Astrocyte of the cerebellum (primary cell): ENCODE measurements at regions not wholly inside any gene's neighbourhood (a gene's known extent, or its start where the extent isn't known, plus 50 kb on each side); places are given as distances from the start of the nearest gene placed in this dataset.

Experiments used
- DNase-seq: peaks from one replicate; pipeline ENCODE4 v3.0.0-alpha.2; 2011; ENCODE audit warnings: low read depth
- H3K4me3 ChIP-seq: 2 replicates; pipeline ENCODE4 v1.5.1; 2011; ENCODE audit warnings: mild to moderate bottlenecking, low read depth, low read length, moderate library complexity
- in situ Hi-C: cut with HindIII; loops from 2 replicates; pipeline ENCODE4 v1.10.0; 2017; ENCODE audit warnings: low sequenced_read_pairs
- TF ChIP-seq, protein P1 (sequence below): IDR thresholded peaks from 2 replicates; pipeline ENCODE4 v1.5.1; 2012; ENCODE audit warnings: low read length, low read depth, moderate library complexity, mild to moderate bottlenecking; ENCODE audit errors: missing control alignments

DNA sequence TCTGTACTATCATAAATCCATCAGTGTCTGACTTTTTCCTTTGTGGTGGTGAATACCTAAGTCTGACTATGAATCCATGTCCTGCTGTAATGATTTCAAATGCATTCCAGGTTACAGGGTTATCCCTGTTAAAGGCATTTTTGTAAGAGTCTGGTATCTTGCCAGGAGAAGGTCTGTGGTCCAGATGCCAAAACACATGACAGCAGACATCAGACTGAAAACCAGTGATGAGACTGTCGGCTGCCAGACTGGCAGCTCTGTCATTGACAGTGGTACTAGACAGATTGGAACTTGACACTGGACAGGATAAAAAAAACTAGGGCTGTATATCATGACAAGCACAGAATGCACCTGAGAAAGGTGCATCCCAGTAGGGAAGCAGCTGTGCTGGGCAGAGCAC, 301.8 kb upstream of the FAT3 start:
- TF ChIP-seq, protein P1, sequence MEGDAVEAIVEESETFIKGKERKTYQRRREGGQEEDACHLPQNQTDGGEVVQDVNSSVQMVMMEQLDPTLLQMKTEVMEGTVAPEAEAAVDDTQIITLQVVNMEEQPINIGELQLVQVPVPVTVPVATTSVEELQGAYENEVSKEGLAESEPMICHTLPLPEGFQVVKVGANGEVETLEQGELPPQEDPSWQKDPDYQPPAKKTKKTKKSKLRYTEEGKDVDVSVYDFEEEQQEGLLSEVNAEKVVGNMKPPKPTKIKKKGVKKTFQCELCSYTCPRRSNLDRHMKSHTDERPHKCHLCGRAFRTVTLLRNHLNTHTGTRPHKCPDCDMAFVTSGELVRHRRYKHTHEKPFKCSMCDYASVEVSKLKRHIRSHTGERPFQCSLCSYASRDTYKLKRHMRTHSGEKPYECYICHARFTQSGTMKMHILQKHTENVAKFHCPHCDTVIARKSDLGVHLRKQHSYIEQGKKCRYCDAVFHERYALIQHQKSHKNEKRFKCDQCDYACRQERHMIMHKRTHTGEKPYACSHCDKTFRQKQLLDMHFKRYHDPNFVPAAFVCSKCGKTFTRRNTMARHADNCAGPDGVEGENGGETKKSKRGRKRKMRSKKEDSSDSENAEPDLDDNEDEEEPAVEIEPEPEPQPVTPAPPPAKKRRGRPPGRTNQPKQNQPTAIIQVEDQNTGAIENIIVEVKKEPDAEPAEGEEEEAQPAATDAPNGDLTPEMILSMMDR = no peak
- DNase-seq = no peak
- in situ Hi-C loops = no loop called here
- H3K4me3 ChIP-seq = no peak overlapping the region

GRCh38 chr11:91921974-91922373, 302.6 kb upstream of the FAT3 start:
- H3K4me3 ChIP-seq = no peak overlapping the region
- no peak for DNase-seq
- in situ Hi-C loops = no loop called here
- TF ChIP-seq, protein P1 = no peak

DNA sequence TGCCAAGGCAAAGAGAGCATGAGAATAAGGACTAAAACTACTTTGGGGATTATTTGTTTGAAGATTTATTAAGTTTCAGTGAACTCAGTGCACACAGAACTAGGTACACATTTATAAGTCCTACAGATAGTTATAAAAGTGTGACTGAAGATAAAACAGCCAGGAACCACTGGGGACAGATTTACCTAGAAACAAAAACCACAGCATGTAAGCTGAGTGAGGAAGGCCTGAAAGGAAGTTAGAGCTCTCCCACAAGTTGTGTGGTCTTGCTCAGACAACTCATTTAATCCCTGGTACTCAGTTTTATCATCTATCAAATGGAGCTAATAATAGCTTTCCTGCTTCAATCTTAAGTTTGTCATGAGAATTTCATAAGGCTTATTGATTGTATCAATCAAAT, 311.2 kb upstream of the FAT3 start:
- in situ Hi-C loops = no loop called here
- H3K4me3 ChIP-seq = no peak overlapping the region
- TF ChIP-seq, protein P1 = no peak
- DNase-seq = no peak

DNA sequence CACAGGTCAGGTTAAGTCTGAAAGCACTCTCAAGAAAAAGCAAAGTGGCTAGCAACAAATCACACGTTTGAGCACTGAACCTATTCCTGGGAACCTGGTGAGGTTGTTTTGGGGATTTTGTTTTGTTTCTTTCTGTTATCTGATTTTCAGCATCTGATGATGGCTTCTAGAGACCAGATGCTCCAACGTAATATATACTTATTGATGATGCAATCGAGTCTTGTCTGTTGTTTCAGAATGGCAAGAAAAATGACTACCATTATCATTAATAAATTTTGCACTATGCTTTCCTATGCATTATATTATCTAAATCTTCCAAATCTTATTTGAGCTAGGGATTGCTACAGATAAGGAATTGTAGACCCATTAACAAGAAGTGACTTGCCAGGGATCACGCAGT, 312.3 kb upstream of the FAT3 start:
- no peak for DNase-seq
- in situ Hi-C loops = no loop called here
- H3K4me3 ChIP-seq = no peak overlapping the region
- TF ChIP-seq, protein P1 = no peak

DNA sequence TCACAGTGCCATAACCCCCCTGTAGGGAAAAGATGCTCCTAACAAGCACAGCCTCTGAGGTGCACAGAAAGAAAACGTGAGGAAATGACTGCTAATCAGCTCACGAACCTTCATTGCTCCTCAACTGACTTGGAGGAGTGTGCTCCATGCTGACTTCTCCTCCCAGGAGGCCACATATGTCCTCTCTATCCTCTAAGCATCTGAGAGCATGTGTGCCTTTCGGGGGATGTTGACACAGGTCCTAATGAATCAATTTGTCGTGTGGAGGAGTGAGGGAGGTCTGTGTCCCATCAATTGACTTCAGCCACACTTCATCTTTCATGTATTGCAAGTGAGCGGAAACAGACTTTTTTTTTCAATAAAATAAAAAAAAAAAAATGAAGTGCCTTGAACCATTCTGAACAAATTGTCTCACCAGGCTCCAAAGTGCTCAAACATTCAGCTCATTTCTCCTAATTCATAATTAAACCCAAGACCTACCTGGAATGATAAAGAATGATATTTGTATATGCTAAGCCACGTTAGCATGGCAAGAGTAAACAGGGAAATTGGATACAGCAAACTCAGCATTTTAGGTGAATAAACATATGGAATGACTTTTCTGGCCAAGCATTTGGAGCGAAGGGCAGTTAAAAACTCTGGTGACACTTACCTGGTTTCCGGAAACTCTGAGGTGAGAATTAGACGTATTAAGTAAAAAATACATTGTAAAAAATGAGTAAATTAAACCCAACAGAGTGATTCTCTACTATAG, 317.6 kb upstream of the FAT3 start:
- DNase-seq = no peak
- no peak overlapping the region for H3K4me3 ChIP-seq
- TF ChIP-seq, protein P1 = no peak
- in situ Hi-C loops = no loop called here

GRCh38 chr11:91904792-91905785, 319.5 kb upstream of the FAT3 start:
- H3K4me3 ChIP-seq = no peak overlapping the region
- TF ChIP-seq, protein P1 = no peak

More at GRCh38 chr11:91904792-91905785, 319.5 kb upstream of the FAT3 start:
- no peak for DNase-seq
- in situ Hi-C loops = no loop called here
